ENCODE measurements at regions not wholly inside any gene's neighbourhood (a gene's known extent, or its start where the extent isn't known, plus 50 kb on each side); places are given as distances from the start of the nearest gene placed in this dataset.

DNA sequence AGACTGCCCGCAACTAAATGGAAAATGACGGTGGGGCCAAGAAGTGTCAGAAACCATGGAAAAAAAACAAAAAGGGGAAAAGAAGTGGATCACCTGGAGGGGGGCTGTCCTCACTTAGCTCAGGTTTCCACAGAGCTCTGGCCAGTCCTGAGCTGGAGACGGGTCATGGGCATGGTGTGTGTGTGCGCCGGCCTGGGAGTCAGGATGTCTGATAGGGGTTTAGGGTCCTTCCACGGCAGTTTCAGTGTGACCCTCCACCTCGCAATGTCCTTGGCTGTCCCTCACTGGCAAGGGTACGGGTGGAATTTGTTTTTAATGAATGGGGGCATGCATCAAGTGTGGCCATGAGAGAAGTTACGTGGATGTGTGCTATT, 133.2 kb upstream of the MEIS1 start:
- TF ChIP-seq, protein P1, sequence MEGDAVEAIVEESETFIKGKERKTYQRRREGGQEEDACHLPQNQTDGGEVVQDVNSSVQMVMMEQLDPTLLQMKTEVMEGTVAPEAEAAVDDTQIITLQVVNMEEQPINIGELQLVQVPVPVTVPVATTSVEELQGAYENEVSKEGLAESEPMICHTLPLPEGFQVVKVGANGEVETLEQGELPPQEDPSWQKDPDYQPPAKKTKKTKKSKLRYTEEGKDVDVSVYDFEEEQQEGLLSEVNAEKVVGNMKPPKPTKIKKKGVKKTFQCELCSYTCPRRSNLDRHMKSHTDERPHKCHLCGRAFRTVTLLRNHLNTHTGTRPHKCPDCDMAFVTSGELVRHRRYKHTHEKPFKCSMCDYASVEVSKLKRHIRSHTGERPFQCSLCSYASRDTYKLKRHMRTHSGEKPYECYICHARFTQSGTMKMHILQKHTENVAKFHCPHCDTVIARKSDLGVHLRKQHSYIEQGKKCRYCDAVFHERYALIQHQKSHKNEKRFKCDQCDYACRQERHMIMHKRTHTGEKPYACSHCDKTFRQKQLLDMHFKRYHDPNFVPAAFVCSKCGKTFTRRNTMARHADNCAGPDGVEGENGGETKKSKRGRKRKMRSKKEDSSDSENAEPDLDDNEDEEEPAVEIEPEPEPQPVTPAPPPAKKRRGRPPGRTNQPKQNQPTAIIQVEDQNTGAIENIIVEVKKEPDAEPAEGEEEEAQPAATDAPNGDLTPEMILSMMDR (IDR thresholded peaks at IDR 0.05; ENCODE audit: control extremely low read depth, extremely low read depth, low read depth, missing control alignments) = no peak
- DNase-seq (ENCODE audit: extremely low spot score) = no peak
- CTCF ChIA-PET = interaction anchor here (0.9 kb wide), 1 partner anchor 313 kb away, joined by 3 read pairs; no protein-coding TSS in a partner anchor
- POLR2A ChIA-PET = no interaction called here

DNA sequence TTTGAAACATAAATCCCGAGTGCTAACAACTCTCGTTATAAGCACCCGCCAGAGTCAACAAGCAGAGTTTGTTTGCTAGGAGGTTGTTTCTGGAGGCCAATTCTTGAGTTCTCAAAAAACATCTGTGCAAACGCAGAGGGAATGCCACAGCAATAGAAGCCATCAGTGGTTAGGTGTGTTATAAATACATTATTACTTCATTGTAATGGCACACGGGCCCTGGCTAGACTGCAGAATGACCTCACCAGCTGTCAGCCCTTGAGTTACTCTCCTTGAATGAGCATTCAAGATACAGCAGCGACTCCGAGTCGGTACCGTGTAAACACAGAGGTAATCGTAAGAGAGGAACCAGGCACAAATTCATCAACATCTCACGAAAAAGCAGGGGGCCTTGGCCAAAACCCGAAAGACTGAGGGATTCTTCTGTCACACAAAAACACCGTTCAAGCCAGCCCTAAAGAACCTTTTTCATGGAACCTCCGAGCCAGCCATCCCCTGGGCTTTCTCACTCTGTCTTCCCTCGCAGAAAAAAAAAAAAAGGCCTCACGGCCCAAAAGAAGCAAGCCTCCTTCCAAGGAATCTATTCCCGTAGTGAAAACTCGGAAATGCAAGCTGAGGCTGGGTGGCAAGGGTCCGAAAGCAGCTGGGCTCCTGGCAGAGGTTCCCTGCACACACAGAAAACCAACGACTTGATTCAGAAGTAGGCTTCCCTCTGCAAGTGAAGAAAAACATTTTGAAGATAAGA, 133.7 kb upstream of the MEIS1 start:
- ChIA-PET POLR2A (no interaction called here), CTCF (interaction anchor here (0.9 kb wide), 1 partner anchor 312 kb away, joined by 3 read pairs; no protein-coding TSS in a partner anchor)
- TF ChIP-seq, protein P1 (IDR thresholded peaks at IDR 0.05; ENCODE audit: control extremely low read depth, extremely low read depth, low read depth, missing control alignments) = no peak
- DNase-seq (ENCODE audit: extremely low spot score) = no peak

DNA sequence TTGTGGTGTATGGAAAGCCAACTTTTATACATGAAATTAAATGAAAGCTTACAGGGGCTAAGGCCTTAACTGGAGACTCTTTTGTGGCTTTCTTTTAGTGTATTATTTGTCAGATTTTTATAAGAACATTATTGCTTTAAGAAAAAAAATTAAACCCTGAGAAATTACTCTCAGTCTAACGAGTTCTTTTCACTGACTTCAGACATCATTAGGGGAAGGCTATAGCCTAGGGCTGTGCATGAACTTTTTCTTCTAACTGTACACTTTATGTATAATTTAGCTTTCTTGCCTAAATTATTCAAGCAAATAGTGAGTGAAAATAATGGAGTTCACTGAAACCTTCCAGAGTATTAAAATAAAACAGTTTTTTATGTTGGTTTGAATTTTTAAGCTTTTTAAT, 151.1 kb upstream of the MEIS1 start:
- TF ChIP-seq, protein P1 (IDR thresholded peaks at IDR 0.05; ENCODE audit: control extremely low read depth, extremely low read depth, low read depth, missing control alignments) = no peak
- no peak for DNase-seq (ENCODE audit: extremely low spot score)
- ChIA-PET POLR2A (no interaction called here), CTCF (no interaction called here)

DNA sequence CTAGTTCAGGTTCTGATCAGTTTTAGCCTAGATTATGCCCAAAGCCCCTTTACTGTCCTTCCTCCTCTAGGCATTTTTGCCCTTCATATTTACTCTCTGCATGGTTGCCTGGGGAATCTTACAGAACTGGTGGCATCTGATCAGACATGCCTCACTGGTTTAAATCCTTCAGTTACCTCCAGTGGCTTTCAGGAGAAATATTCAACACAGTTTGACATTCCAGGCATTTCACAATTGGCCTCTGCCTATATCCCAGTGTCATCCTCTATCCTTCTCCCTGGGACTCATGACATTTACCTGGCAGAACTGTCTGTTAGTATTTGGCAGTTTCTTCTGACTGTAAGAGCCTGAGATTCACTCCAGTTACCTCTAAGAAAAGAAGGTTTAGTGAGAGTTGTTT, 152.9 kb upstream of the MEIS1 start:
- TF ChIP-seq, protein P1 (IDR thresholded peaks at IDR 0.05; ENCODE audit: control extremely low read depth, extremely low read depth, low read depth, missing control alignments) = no peak
- no peak for DNase-seq (ENCODE audit: extremely low spot score)
- CTCF ChIA-PET = no interaction called here
- POLR2A ChIA-PET = no interaction called here

DNA sequence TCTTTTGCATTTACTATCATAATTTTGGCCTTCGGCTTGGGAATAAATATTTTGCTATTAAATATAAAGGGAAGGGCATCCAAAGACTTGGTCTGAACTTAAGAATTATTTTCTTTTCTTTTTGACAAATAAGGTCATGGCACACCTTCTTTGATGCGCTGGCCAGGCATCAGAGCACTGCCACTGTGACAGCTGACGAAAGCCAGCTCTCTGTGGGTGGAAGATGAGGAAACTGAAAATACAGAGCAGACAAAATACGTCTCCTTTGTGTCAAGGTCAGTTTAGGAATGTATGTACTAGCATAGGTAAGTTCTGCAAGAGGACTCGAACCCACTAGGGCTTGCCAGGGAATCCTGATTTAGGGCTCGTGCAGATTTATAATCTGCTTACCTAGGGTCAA, 155.9 kb upstream of the MEIS1 start:
- TF ChIP-seq, protein P1 (IDR thresholded peaks at IDR 0.05; ENCODE audit: control extremely low read depth, extremely low read depth, low read depth, missing control alignments) = no peak
- CTCF ChIA-PET = no interaction called here
- no peak for DNase-seq (ENCODE audit: extremely low spot score)
- POLR2A ChIA-PET = no interaction called here

DNA sequence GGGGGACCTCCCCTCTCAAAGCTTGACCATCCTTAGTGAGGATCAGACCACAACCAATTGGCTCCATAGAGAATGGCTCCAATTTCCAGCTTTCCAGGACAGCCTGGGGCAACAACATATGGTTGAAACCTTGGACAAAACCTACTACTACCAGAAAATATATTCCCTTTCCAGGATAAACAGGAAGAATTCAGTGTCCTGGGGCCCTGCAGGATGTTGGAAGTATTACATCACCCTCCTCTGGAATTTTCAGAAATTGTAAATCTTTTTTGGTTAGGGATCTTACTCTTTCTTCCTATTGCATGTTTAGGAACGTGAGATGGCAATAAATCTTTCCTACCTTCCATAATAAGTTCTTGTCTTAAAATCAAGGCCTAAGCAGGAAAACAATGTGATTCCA, 158.9 kb upstream of the MEIS1 start:
- no peak for DNase-seq (ENCODE audit: extremely low spot score)
- POLR2A ChIA-PET = no interaction called here
- TF ChIP-seq, protein P1 (IDR thresholded peaks at IDR 0.05; ENCODE audit: control extremely low read depth, extremely low read depth, low read depth, missing control alignments) = no peak
- CTCF ChIA-PET = interaction anchor here (1.1 kb wide), 1 partner anchor 15 kb away, joined by 3 read pairs; no protein-coding TSS in a partner anchor

All from GM10248 (cell line).